GM21619 (cell line): ENCODE measurements at regions not wholly inside any gene's neighbourhood (a gene's known extent, or its start where the extent isn't known, plus 50 kb on each side); places are given as distances from the start of the nearest gene placed in this dataset.

ENCODE experiments used
- ATAC-seq: cut with Tn5 transposase; IDR thresholded peaks from one replicate; pipeline ENCODE4 v1.9.1; 2021; ENCODE audit not compliant: unreplicated experiment

GRCh38 chr15:87209891-87210689 lies 1046.4 kb downstream of the NTRK3 start:
- ATAC-seq, result no peak

- ATAC-seq, result no peak
Measured at GRCh38 chr15:87207990-87208580, 1048.5 kb downstream of the NTRK3 start.

- ATAC-seq, result no peak
Measured at GRCh38 chr15:87207251-87207650, 1049.3 kb downstream of the NTRK3 start.

- no peak for ATAC-seq
Measured at GRCh38 chr15:87201986-87202385, 1054.6 kb downstream of the NTRK3 start.

- ATAC-seq, result no peak
Measured at GRCh38 chr15:87200149-87200548, 1056.4 kb downstream of the NTRK3 start.

GRCh38 chr15:87197981-87198380 lies 1058.6 kb downstream of the NTRK3 start:
- ATAC-seq, result no peak

- no peak for ATAC-seq
Measured at GRCh38 chr15:87196498-87196897, 1060.0 kb downstream of the NTRK3 start.

GRCh38 chr15:87193481-87193880 lies 1063.1 kb downstream of the NTRK3 start:
- ATAC-seq, result no peak

- ATAC-seq, result no peak
Measured at GRCh38 chr15:87167706-87168105, 1088.0 kb downstream of the AGBL1 start.

- no peak for ATAC-seq
Measured at GRCh38 chr15:87167055-87167454, 1087.4 kb downstream of the AGBL1 start.

GRCh38 chr15:87155771-87156170 lies 1076.1 kb downstream of the AGBL1 start:
- no peak for ATAC-seq

- ATAC-seq, result no peak
Measured at GRCh38 chr15:87154761-87155160, 1075.1 kb downstream of the AGBL1 start.

- ATAC-seq, result no peak
Measured at GRCh38 chr15:87151202-87151748, 1071.6 kb downstream of the AGBL1 start.

- ATAC-seq, result no peak
Measured at GRCh38 chr15:87145696-87146095, 1066.0 kb downstream of the AGBL1 start.

- ATAC-seq, result no peak
Measured at GRCh38 chr15:87144775-87145174, 1065.1 kb downstream of the AGBL1 start.

GRCh38 chr15:87142096-87142495 lies 1062.4 kb downstream of the AGBL1 start:
- no peak for ATAC-seq

- no peak for ATAC-seq
Measured at GRCh38 chr15:87135109-87135508, 1055.4 kb downstream of the AGBL1 start.

GRCh38 chr15:87133704-87134103 lies 1054.0 kb downstream of the AGBL1 start:
- no peak for ATAC-seq

GRCh38 chr15:87131067-87131466 lies 1051.4 kb downstream of the AGBL1 start:
- no peak for ATAC-seq

- ATAC-seq, result no peak
Measured at GRCh38 chr15:87129916-87130315, 1050.2 kb downstream of the AGBL1 start.

- ATAC-seq, result no peak
Measured at GRCh38 chr15:87123676-87124382, 1044.2 kb downstream of the AGBL1 start.

- ATAC-seq, result no peak
Measured at GRCh38 chr15:87121336-87121735, 1041.7 kb downstream of the AGBL1 start.
